ENCODE measurements at regions not wholly inside any gene's neighbourhood (a gene's known extent, or its start where the extent isn't known, plus 50 kb on each side); places are given as distances from the start of the nearest gene placed in this dataset.
"Not testable (repeated sequence)": the region's sequence is repeated elsewhere in the genome, so short reads cannot be mapped to it uniquely, and the experiment has no call there.

GRCh38 chr3:78101384-78101783, 1061.5 kb downstream of the ROBO2 start:
- FAIRE-seq: peak; percentile 53

GRCh38 chr3:78108269-78108961, 1068.5 kb downstream of the ROBO2 start:
- H2AFZ ChIP-seq (ENCODE audit: control insufficient read depth, low read length); H3K4me2 ChIP-seq (ENCODE audit: control insufficient read depth, extremely low read depth, insufficient read depth, low read depth, low read length); dilution Hi-C loops (cut with MboI; ENCODE audit: extremely low pct_ligation_motif_present, low sequenced_read_pairs); FAIRE-seq; H3K9ac ChIP-seq (ENCODE audit: control insufficient read depth, extremely low read depth, insufficient read depth, low read length); H3K4me3 ChIP-seq (ENCODE audit: control insufficient read depth in 2 of 3, extremely low read depth in 1 of 3, insufficient read depth in 2 of 3, low read depth in 1 of 3, low read length in 3 of 3); H3K9me3 ChIP-seq (ENCODE audit: control insufficient read depth, low read depth, low read length); H3K36me3 ChIP-seq (ENCODE audit: control insufficient read depth in 2 of 2, extremely low read depth in 1 of 2, insufficient read depth in 2 of 2, low read length in 2 of 2); H3K27ac ChIP-seq (ENCODE audit: control insufficient read depth, insufficient read depth, low read length); DNase-seq (ENCODE audit: low read depth, low spot score); H3K79me2 ChIP-seq (ENCODE audit: control insufficient read depth, insufficient read depth, low read length); H4K20me1 ChIP-seq (ENCODE audit: control insufficient read depth, extremely low read depth, insufficient read depth, low read length); H3K9me1 ChIP-seq (ENCODE audit: control insufficient read depth, extremely low read depth, insufficient read depth, low read length); H3K27me3 ChIP-seq (ENCODE audit: control insufficient read depth, extremely low read depth, insufficient read depth, low read length); H3K4me1 ChIP-seq (ENCODE audit: control insufficient read depth, extremely low read depth, insufficient read depth, low read length): not testable (repeated sequence)

More at GRCh38 chr3:78101384-78101783, 1061.5 kb downstream of the ROBO2 start:
- H3K9me1 ChIP-seq (ENCODE audit: control insufficient read depth, extremely low read depth, insufficient read depth, low read length): no peaks in the 10 kb centered on the region
- H3K79me2 ChIP-seq (ENCODE audit: control insufficient read depth, insufficient read depth, low read length): no peaks in the 10 kb centered on the region
- no peak overlapping the region for H3K4me3 ChIP-seq (ENCODE audit: control insufficient read depth in 2 of 3, extremely low read depth in 1 of 3, insufficient read depth in 2 of 3, low read depth in 1 of 3, low read length in 3 of 3)
- no peaks in the 10 kb centered on the region for H3K36me3 ChIP-seq (ENCODE audit: control insufficient read depth in 2 of 2, extremely low read depth in 1 of 2, insufficient read depth in 2 of 2, low read length in 2 of 2)
- no peaks in the 10 kb centered on the region for H3K4me1 ChIP-seq (ENCODE audit: control insufficient read depth, extremely low read depth, insufficient read depth, low read length)
- H2AFZ ChIP-seq (ENCODE audit: control insufficient read depth, low read length): no peak overlapping the region
- DNase-seq (ENCODE audit: low read depth, low spot score): no peak
- no peak overlapping the region for H3K9ac ChIP-seq (ENCODE audit: control insufficient read depth, extremely low read depth, insufficient read depth, low read length)
- TF ChIP-seq EZH2 (IDR thresholded peaks at IDR 0.05; ENCODE audit: low read length): no peak
- TF ChIP-seq CTCF (optimal IDR thresholded peaks at IDR 0.05 in 1 of 3, IDR thresholded peaks at IDR 0.05 in 1 of 3, conservative IDR thresholded peaks at IDR 0.05 in 1 of 3; ENCODE audit: extremely low read depth in 1 of 3, insufficient read depth in 2 of 3, low read length in 3 of 3): no peak
- dilution Hi-C loops (cut with MboI; ENCODE audit: extremely low pct_ligation_motif_present, low sequenced_read_pairs): no loop called here
- no peaks in the 10 kb centered on the region for H3K9me3 ChIP-seq (ENCODE audit: control insufficient read depth, low read depth, low read length)
- no peaks in the 10 kb centered on the region for H3K27me3 ChIP-seq (ENCODE audit: control insufficient read depth, extremely low read depth, insufficient read depth, low read length)
- H3K27ac ChIP-seq (ENCODE audit: control insufficient read depth, insufficient read depth, low read length): no peak overlapping the region
- no peaks in the 10 kb centered on the region for H4K20me1 ChIP-seq (ENCODE audit: control insufficient read depth, extremely low read depth, insufficient read depth, low read length)
- H3K4me2 ChIP-seq (ENCODE audit: control insufficient read depth, extremely low read depth, insufficient read depth, low read depth, low read length): no peak overlapping the region

Data from keratinocyte (primary cell).